GM12873 (cell line): ENCODE measurements at regions not wholly inside any gene's neighbourhood (a gene's known extent, or its start where the extent isn't known, plus 50 kb on each side); places are given as distances from the start of the nearest gene placed in this dataset.

Experiments
- TF ChIP-seq, protein P1 (sequence below): IDR thresholded peaks from 2 replicates; pipeline ENCODE4 v1.5.1; 2012; ENCODE audit warnings: low read depth, mild to moderate bottlenecking, moderate library complexity, low read length, control low read depth; ENCODE audit not compliant: insufficient read depth; ENCODE audit errors: missing control alignments

DNA sequence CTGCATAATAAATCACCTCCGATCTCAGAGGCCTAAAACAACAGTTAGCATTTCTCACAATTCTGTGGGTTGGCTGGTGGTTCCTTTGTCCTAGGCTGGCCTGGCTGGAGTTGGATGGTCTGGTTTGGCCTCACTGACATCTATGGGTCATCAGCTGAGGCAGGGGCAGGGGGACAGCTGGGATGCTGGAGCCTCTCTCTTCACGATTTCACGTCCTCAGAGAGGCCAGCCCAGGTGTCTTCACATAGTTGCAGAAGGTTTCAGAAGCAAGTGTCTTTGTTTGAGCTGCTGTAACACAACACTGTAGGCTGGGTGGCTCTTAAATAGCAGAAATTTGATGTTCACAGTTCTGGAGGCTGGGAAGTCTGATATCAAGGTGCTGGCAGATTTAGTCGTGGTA lies 155.5 kb upstream of the CACNA1E start:
- TF ChIP-seq, protein P1, sequence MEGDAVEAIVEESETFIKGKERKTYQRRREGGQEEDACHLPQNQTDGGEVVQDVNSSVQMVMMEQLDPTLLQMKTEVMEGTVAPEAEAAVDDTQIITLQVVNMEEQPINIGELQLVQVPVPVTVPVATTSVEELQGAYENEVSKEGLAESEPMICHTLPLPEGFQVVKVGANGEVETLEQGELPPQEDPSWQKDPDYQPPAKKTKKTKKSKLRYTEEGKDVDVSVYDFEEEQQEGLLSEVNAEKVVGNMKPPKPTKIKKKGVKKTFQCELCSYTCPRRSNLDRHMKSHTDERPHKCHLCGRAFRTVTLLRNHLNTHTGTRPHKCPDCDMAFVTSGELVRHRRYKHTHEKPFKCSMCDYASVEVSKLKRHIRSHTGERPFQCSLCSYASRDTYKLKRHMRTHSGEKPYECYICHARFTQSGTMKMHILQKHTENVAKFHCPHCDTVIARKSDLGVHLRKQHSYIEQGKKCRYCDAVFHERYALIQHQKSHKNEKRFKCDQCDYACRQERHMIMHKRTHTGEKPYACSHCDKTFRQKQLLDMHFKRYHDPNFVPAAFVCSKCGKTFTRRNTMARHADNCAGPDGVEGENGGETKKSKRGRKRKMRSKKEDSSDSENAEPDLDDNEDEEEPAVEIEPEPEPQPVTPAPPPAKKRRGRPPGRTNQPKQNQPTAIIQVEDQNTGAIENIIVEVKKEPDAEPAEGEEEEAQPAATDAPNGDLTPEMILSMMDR: no peak

DNA sequence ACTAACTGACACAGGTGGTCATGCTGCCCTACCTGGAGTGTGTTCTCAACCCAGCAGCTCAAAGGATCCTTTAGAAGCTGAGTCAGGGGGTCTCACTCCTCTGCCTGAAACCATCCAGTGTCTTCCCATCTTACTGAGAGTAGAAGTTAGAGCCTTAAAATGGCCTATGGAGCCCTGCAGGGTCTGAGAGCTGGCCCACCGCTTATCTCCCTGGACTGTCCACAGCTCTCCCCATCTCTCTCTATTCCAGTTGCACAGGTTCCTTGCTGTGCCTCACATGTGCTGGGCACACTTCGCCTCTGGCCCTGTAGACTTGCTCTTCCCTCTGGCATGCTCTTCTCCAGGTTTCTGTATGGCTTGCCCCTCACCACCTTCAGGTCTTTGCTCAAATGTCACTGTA lies 148.6 kb upstream of the CACNA1E start:
- TF ChIP-seq, protein P1: no peak

DNA sequence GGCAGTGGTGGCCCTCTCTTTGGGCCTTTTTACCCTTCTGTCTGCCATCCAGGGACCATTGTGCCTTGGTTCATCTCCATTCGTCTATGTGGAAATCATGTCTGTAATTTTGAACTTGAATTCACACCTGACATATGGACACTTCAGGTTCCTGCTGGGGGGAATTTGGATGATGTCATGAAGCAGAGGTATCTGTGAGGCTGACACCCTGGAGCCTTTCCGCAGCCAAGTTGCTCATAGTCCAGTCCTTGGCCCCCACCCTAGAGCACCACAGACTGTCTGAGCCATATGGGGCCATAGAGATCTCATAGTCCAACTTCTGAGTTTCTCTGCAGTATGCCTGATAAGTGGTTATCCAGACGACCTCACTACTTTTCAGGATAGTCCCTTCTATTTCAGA lies 147.7 kb upstream of the CACNA1E start:
- TF ChIP-seq, protein P1: no peak

DNA sequence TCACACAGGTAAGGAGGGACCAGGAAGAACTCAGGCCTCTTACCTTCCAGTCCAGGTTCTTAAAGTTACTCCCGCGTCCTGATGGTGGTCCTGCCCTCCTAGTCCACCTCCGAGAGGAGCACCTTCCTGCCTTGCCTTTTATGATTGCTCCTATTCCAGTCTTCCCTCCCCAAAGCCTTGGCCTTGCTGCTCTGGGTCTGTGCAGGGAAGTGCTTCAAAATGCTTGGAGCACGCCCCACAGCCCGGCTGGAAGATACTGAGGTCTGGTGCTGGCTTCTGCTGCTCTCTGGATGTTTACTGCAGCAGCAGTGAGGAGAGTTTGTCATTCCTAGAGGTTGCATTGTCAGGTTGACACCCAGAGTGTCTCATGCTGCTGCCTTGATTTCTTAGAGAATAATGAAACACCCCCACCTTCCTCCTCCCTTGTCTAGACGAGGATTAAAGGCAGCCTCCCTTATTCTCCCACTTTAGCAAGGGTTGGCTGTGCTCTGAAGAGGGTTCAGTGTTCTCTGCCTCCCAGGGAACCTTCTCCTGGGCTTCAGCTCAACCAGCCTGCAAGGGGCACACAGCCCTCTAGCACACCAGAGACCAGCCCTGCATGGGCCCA lies 142.2 kb upstream of the CACNA1E start:
- TF ChIP-seq, protein P1: no peak

DNA sequence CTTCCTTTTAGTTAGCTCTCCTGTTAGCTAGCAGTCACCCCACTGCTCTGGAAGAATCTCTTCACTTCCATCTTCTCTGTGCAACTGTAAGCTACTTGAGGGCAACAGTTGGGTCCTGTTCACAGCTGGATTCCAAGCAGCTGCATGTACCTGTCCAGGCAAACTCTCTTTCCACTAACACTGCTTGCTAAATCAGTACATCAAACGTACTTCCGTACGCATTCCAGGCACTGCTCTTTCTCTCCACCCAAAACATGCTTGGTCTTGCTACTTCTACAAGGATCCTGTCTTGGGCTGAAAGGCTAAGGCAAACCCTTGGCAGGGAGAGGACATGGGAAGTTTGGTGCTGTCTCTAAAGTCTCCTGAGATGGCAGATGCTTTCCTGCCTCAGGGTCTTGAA lies 139.2 kb upstream of the CACNA1E start:
- TF ChIP-seq, protein P1: no peak

DNA sequence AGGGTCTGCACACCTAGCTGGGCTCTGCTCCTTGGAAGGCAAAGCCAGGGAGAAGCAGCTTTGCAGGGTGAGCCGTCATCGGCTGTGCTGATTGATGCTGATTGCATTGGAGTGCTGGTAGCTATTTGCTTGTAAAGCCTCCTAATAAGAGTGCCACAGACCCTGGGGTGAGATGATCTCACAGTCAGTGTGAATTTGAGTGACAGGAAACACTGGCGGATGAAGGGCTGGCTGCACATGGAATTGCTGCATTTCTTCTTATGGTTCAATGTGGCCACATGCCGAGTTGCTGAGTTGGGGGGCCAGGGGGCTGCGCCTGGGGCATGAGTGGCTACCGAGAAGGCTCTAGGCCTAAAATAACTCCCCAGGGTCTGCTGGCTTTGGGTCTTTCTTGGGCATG lies 138.2 kb upstream of the CACNA1E start:
- TF ChIP-seq, protein P1: no peak

DNA sequence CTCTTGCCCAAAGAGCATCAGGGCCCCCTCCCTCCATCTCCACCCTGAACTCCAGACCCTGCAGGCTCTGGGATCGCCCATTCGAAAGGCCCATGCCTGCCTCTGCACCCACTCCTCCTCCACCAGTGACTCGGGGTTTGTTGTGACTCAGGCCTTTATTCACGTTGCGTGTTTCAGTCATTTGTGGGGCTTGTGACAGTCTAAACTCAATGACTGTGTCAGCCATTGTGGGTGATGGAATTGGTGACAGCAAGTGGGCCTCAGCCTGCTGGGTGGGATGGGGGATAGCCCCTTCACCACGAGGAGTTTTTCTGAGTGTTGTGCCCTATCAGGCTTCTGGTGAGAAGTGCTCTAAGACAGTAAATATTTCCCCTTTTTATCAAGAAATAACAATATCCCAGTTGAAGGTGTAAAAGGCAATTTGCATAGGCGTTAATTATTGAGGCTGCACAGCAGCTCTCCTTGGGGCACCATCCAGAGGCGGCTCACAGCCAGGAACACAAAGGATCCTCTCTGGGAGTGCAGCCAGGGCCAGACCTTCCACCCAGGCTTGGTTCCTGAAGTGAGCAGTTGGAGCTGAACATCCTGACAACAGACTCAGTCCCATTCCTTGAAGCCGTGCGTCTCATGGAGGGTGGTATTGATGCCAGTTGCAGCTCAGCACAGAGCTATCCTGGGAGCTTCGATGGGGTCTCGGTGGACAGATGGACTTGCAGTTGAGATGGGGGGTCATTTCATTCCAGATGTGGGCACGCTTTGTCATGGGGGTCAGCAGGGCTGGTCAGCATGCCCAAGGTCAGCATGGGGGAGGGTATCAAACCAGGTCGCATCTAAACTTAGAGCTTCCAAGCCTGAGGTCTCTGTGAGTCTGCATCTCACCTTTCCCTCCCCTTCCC lies 135.6 kb upstream of the CACNA1E start:
- TF ChIP-seq, protein P1: no peak
